Ectodermal cell (in vitro differentiated cells): ENCODE measurements at regions not wholly inside any gene's neighbourhood (a gene's known extent, or its start where the extent isn't known, plus 50 kb on each side); places are given as distances from the start of the nearest gene placed in this dataset.

Experiments
- H3K27ac ChIP-seq: 2 replicates; pipeline ENCODE4 v1.7.0; 2013; ENCODE audit warnings: mild to moderate bottlenecking, low read depth, low read length; ENCODE audit not compliant: insufficient read depth, poor library complexity, severe bottlenecking
- H3K27me3 ChIP-seq: 2 replicates; pipeline ENCODE4 v1.7.0; 2013; ENCODE audit warnings: mild to moderate bottlenecking, low read length; ENCODE audit not compliant: insufficient read depth, control insufficient read depth, poor library complexity, severe bottlenecking
- H3K36me3 ChIP-seq: one replicate; pipeline ENCODE4 v1.7.0; 2013; ENCODE audit warnings: low read length; ENCODE audit not compliant: control insufficient read depth, insufficient read depth
- H3K4me1 ChIP-seq: one replicate; pipeline ENCODE4 v1.7.0; 2013; ENCODE audit warnings: low read length; ENCODE audit not compliant: control insufficient read depth, insufficient read depth
- H3K4me3 ChIP-seq: 2 replicates; pipeline ENCODE4 v1.7.0; 2013; ENCODE audit warnings: low read depth, low read length, control low read depth; ENCODE audit not compliant: insufficient read depth
- H3K9me3 ChIP-seq: 2 replicates; pipeline ENCODE4 v1.7.0; 2013; ENCODE audit warnings: mild to moderate bottlenecking, low read length, moderate library complexity; ENCODE audit not compliant: control insufficient read depth
- WGBS, 2 experiments: methylation state at CpG; one replicate each; pipeline ENCODE4 v1.1.7; 2013; ENCODE audit warnings: missing lambda C conversion rate in 2 of 2; 5-methylcytosine and 5-hydroxymethylcytosine counted together

DNA sequence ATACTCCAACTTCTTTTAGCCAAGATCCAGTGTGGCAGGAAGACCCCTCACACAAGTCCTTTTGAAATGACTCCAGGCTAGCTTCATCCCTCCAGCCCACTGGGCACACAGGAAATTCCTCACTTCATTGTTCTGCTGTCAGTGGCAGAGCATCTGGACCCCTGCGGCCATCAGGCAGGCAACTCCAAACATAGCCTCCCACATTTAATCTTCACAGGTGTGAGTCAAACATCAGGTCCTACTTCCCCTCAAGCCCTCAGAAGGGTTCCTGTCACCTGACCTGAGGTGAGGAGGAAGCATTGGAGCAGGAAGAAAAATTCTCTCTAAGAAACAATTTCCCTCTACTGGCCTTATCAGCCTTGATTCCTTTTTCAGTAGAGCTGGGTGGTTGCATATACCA lies 51.1 kb upstream of the C1GALT1 start:
- WGBS, 2 experiments, result 71 to 94% methylated on average over 1 of the region's 1 CpG
- Histone ChIP-seq H3K4me3 (no peak overlapping the region), H3K36me3 (no peaks in the 10 kb centered on the region), H3K4me1 (peaks cover 3% of the 10 kb centered on the region), H3K9me3 (no peaks in the 10 kb centered on the region), H3K27ac (no peak overlapping the region), H3K27me3 (no peaks in the 10 kb centered on the region)
